NCI-H226 (cell line): ENCODE measurements at regions not wholly inside any gene's neighbourhood (a gene's known extent, or its start where the extent isn't known, plus 50 kb on each side); places are given as distances from the start of the nearest gene placed in this dataset.

Experiments
- DNase-seq: peaks from one replicate; pipeline ENCODE4 v3.0.0-alpha.2; 2015

- DNase-seq, result no peak
Observed at GRCh38 chr5:68727931-68728330, 365.9 kb upstream of the SLC30A5 start.

- DNase-seq, result no peak
Observed at GRCh38 chr5:68729678-68730077, 364.1 kb upstream of the SLC30A5 start.

GRCh38 chr5:68730220-68730978, 363.4 kb upstream of the SLC30A5 start:
- peak; percentile 83 for DNase-seq

GRCh38 chr5:68730979-68731654, 362.7 kb upstream of the SLC30A5 start:
- no peak for DNase-seq

DNA sequence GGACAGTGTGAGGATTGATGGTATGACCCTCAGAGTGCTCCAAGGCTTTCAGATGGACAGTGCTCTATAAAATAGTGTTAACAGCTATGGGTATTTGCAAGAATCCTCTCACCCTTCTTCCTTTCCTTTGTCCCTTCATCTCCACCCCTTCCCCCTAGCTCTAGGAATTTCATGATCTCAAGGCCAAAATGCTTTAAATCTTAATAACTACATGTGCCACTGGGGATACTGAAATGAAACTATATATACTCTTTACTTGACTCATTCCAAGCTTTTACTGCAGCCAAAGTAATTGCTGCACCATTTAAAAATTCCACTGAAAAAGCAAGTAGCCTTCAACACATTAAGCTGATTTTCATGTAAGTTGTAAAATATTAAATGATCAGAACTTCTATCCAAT, 361.6 kb upstream of the SLC30A5 start:
- DNase-seq, result no peak

DNA sequence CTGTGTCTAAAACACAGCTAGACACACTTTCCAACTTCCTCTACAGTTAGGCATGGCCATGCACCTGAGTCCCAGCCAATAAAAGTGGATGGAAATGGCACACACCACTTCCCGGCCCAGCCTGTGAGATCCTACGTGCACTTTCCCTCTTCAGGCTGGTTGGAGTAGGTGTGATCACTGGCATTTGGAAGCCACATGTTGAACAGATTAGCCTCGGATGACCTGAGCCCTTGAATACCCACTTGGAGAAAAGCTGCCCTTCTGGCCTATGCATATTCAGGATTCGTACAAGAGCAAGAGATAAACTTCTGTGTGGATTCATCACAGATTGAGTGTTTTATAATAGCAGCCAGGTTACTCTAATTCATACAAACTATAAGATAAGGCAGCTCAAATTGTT, 359.0 kb upstream of the SLC30A5 start:
- no peak for DNase-seq

- DNase-seq, result no peak
Observed at GRCh38 chr5:68738236-68738635, 355.6 kb upstream of the SLC30A5 start.

GRCh38 chr5:68738841-68739240, 355.0 kb upstream of the SLC30A5 start:
- no peak for DNase-seq

DNA sequence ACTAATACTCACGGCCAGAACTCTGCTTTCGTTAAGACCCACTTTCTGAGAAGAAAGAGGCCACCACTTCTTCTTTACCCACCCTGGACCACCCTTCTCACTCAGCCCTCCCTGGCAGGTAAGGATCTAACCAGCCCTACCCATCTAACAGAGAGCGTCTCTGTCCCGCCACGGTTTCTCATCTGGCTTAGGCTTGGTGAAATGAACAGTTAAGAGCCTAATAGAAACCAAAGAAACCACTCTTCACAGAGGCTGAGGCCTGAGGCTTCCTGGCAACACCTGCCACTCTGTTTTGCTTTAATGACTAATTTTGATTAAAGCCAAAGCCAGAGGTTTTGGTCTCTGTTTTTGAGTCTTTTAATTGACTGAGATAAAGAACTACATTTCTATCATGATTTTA, 354.1 kb upstream of the SLC30A5 start:
- no peak for DNase-seq

GRCh38 chr5:68740226-68740910, 353.4 kb upstream of the SLC30A5 start:
- DNase-seq, result no peak

DNA sequence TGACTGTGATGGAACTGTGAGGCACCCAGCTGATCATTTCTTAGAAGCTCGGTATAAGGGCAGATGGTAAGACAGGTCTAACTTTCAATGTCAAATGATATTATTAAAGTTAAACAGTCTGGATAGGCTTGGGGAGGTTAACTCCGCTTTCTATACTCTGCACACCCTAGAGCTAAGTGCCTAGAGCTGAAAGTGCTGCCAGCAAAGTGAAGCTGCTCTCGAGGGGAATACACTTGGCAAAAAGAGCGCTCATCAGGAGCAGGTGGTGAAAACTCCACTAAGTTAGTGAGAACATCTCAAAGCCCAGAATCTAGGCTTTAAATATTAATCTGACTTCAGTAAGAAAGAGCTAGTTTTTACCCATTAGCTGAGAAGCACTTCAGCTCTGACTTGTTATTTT, 349.6 kb upstream of the SLC30A5 start:
- no peak for DNase-seq

DNA sequence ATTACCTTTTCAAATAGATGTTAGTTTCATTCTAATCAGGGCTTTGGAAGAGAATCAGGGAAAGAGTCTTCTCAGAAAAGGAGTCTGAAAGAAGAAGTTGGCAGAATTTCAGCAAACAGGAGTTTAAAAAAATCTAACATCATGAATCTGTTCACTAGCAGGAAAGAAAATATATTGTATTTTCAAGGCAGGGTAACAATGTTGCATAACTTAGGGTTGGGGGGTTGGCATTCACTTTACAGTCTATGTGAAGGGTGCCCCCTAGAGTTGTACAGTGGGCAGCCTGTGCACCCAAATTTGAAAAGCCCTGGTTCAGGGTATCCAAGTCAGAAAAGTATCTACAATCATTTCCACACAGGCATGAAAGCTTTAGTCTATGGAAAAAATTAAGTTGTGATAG, 348.4 kb upstream of the SLC30A5 start:
- DNase-seq, result peak; percentile 10

DNA sequence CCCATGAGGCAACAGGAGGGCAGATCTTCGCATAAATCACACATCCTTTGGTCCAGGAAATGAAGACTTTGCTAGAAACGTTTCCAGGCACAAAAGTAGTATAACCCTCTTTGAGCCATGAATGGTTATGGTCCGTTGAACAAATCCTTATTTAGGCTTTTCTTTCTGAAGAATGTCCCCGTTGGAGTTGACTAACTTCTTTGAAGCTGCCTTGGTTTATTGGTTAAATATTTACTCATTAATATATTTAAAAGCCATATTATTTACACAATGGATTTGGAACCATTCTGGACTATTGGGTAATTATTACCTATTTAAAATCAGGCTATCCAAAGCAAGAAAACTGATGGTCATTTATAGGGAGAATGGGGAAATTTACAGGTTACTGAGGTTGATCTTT, 347.6 kb upstream of the SLC30A5 start:
- DNase-seq, result no peak

DNA sequence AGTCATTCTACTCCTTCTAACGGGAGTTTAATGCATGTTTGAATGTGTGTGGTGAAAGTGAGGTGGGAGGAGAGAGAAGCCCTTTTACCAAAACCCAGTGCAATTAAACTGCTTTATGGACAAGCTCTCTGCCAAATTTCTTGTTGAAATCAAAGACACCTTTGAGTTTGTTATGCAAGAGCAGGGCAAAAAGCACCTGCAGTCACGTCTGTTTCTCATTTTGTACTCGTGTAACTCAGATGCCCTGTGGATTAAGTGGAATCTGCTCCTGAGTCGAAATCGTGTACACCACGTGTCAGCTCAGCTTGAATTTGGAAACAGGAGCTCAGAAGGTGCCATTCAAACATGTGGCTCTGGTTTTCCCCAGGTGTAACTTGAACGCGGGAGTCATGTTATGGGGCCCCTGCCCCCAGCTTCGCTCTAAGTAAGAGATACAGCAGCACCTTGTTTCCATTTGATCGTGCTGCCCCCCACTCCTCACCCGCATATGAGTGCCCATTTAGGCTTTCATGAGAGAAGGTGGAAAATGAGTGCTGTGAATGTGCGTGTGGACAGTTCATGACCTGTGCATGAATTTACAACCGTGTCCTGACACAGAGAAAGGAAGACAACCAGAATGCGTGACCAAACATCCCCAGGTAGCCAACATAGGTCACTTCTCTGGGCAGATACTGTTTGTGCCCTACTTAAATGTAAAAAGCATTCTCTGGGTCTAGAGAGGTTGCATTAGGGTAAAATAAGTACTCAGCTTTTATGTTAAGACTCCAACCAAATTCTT, 347.0 kb upstream of the SLC30A5 start:
- no peak for DNase-seq

DNA sequence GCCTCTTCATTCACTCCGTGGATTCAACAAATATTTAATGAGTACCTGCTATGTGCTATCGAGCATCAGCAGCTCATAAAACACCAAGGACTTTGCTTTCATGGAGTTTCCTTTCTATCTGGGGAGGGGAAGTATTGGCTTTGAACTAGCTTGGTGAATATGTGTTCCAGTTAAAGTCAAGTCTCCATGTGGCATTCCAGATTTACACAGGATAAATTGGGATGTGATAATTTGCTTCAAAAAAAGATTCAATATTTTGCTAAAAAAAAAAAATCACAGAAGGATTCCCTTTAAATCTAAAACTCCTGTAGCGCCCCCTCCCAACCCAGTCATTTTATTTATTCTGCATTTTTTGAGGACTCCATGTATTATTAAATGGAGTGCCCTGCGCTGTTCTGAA, 346.3 kb upstream of the SLC30A5 start:
- DNase-seq, result no peak

- DNase-seq, result no peak
Observed at GRCh38 chr5:68748101-68748500, 345.7 kb upstream of the SLC30A5 start.

- no peak for DNase-seq
Observed at GRCh38 chr5:68749077-68749476, 344.7 kb upstream of the SLC30A5 start.

- DNase-seq, result no peak
Observed at GRCh38 chr5:68749631-68750030, 344.2 kb upstream of the SLC30A5 start.

DNA sequence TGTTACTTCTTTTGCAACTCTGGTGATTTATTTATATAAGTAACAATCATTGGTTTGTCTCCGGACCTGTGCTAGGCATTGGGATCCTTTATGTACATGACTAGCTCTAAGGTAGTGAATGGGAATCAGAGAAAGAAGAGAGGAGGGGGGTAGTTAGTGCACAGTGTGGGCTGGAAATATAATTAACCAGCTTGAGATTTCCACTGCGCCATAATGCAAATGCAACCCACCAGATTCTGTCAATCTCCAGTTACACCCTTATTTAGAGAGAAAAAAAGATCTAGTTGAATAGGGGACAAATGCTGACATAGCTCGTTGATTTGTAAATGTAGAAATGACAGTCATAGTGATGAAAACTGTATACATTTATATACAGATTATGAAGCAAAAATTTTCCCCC, 342.2 kb upstream of the SLC30A5 start:
- DNase-seq, result no peak

DNA sequence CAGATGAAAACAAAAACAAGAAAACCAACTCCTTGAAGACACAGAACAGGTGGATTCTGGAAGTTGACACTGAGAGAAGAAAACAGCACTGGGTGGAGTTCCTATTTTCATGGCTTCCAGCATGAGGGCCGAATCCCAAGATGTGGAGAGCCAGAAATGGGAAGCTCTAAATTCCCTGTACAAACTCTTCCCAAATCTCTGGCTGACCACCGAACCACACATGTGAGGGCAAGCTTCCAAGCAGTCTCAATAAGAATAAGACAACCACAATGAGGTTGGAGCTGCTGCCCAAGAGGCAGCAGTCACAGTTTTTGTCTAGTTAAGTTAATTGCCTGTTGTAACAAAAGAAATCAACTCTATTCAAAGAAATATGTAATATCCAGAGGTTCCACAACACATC, 339.3 kb upstream of the SLC30A5 start:
- no peak for DNase-seq

GRCh38 chr5:68755293-68755692, 338.5 kb upstream of the SLC30A5 start:
- DNase-seq, result no peak

- DNase-seq, result no peak
Observed at GRCh38 chr5:68757006-68757405, 336.8 kb upstream of the SLC30A5 start.

DNA sequence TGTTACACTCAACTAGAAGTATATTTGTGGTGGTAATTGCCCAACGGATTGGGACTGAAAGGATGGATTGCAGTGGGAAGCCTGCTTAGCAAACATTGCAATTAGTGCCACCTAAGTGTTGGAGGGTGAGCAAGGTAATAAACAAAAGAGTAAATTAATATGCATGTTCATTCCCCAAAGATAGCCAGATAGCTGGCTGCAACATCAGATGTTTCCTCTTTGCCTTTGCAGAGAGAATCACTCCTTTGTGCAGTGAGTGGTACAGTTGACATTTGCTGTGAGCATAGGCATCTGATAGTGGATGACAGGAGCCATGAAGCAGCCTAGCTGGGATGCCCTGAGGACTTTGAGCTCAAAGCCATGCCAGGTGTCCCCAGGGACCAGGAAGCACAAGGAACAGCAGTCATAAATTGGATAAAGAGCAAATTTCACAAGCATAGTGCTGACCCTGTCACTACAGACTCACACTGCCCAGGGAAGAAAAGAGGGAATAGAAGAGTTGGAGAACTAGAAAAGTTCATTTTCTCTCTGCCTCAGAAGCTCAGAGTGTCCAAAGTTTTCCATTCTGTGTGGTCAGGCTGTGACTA, 336.1 kb upstream of the SLC30A5 start:
- no peak for DNase-seq
